ENCODE measurements at regions not wholly inside any gene's neighbourhood (a gene's known extent, or its start where the extent isn't known, plus 50 kb on each side); places are given as distances from the start of the nearest gene placed in this dataset.

DNA sequence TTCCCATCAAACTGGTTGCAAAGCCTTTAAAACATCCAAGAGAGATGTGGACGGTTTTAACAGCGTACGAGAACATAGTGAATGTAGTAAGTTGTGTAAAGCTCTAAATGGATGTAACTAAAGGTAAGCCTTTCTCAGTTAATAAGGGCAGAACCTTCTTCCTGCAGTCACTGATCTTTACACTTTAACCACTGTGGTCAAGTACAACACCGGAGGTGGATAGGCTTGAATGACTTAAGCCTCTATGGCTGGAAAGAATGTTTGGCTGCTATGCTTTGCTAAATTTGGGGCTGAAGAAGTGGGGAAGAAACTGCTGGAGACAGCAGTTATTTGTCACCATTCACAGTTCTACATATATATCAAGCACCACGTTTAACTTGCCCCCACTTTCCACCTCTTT, 285.1 kb upstream of the FMR1 start:
- Histone ChIP-seq H3K79me2 (ENCODE audit: insufficient read depth, low read depth, low read length) (no peaks in the 10 kb centered on the region), H3K4me2 (ENCODE audit: low read length) (no peak overlapping the region), H4K20me1 (ENCODE audit: insufficient read depth, low read length) (no peaks in the 10 kb centered on the region), H3K9me2 (ENCODE audit: insufficient read depth, low read length) (no peaks in the 10 kb centered on the region), H3K36me3 (ENCODE audit: insufficient read depth, low read length) (no peaks in the 10 kb centered on the region), H3K27ac (ENCODE audit: low read depth, low read length, poor library complexity, severe bottlenecking) (no peak overlapping the region), H3K4me1 (ENCODE audit: insufficient read depth, low read length, poor library complexity, severe bottlenecking) (no peaks in the 10 kb centered on the region), H2AFZ (ENCODE audit: low read length) (no peak overlapping the region), H3K4me3 (ENCODE audit: low read depth, low read length, poor library complexity, severe bottlenecking) (no peak overlapping the region), H3K9me3 (ENCODE audit: low read length) (no peaks in the 10 kb centered on the region)
- DNase-seq (ENCODE audit: low spot score): no peak
- POLR2A ChIA-PET: no interaction called here
- CTCF ChIA-PET (ENCODE audit: unreplicated experiment): no interaction called here
- TF ChIP-seq, protein P1, sequence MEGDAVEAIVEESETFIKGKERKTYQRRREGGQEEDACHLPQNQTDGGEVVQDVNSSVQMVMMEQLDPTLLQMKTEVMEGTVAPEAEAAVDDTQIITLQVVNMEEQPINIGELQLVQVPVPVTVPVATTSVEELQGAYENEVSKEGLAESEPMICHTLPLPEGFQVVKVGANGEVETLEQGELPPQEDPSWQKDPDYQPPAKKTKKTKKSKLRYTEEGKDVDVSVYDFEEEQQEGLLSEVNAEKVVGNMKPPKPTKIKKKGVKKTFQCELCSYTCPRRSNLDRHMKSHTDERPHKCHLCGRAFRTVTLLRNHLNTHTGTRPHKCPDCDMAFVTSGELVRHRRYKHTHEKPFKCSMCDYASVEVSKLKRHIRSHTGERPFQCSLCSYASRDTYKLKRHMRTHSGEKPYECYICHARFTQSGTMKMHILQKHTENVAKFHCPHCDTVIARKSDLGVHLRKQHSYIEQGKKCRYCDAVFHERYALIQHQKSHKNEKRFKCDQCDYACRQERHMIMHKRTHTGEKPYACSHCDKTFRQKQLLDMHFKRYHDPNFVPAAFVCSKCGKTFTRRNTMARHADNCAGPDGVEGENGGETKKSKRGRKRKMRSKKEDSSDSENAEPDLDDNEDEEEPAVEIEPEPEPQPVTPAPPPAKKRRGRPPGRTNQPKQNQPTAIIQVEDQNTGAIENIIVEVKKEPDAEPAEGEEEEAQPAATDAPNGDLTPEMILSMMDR (conservative IDR thresholded peaks at IDR 0.05; ENCODE audit: low read length): no peak
- TF ChIP-seq EZH2phosphoT487 (IDR thresholded peaks at IDR 0.05; ENCODE audit: borderline replicate concordance, low read depth, low read length): no peak
- BruUV-seq (replicated peaks): no TSS peak
- intact Hi-C loops (cut with micrococcal nuclease; ENCODE audit: unreplicated experiment): no loop called here

DNA sequence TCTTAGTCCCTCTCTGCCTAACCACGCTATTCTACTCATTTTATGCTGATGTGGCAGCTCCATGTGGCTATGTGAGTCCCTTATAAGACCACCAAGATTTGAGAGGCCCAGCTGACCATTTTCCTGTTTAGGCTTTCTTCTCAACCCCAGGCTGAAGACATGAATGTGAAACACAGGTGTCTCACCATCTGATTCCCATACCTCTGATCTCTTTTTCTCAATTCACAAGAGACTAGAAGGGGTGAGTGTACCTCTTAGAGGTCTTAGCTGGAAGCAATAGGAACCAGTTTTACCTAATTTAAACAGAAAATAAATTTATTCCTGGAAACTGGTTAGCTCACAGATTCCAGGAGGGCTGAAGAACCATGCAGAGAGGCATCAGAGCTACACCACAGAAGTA, 276.5 kb upstream of the FMR1 start:
- BruUV-seq (replicated peaks): no TSS peak
- POLR2A ChIA-PET: no interaction called here
- H3K4me2 ChIP-seq (ENCODE audit: low read length): no peak overlapping the region
- no peak overlapping the region for H2AFZ ChIP-seq (ENCODE audit: low read length)
- no peak for DNase-seq (ENCODE audit: low spot score)
- no peaks in the 10 kb centered on the region for H3K36me3 ChIP-seq (ENCODE audit: insufficient read depth, low read length)
- H3K4me3 ChIP-seq (ENCODE audit: low read depth, low read length, poor library complexity, severe bottlenecking): no peak overlapping the region
- no peak overlapping the region for H3K27ac ChIP-seq (ENCODE audit: low read depth, low read length, poor library complexity, severe bottlenecking)
- TF ChIP-seq, protein P1 (conservative IDR thresholded peaks at IDR 0.05; ENCODE audit: low read length): no peak
- no peak for TF ChIP-seq EZH2phosphoT487 (IDR thresholded peaks at IDR 0.05; ENCODE audit: borderline replicate concordance, low read depth, low read length)
- no peaks in the 10 kb centered on the region for H3K4me1 ChIP-seq (ENCODE audit: insufficient read depth, low read length, poor library complexity, severe bottlenecking)
- H3K9me2 ChIP-seq (ENCODE audit: insufficient read depth, low read length): no peaks in the 10 kb centered on the region
- CTCF ChIA-PET (ENCODE audit: unreplicated experiment): no interaction called here
- no peaks in the 10 kb centered on the region for H3K79me2 ChIP-seq (ENCODE audit: insufficient read depth, low read depth, low read length)
- H4K20me1 ChIP-seq (ENCODE audit: insufficient read depth, low read length): no peaks in the 10 kb centered on the region
- no peaks in the 10 kb centered on the region for H3K9me3 ChIP-seq (ENCODE audit: low read length)
- intact Hi-C loops (cut with micrococcal nuclease; ENCODE audit: unreplicated experiment): no loop called here

DNA sequence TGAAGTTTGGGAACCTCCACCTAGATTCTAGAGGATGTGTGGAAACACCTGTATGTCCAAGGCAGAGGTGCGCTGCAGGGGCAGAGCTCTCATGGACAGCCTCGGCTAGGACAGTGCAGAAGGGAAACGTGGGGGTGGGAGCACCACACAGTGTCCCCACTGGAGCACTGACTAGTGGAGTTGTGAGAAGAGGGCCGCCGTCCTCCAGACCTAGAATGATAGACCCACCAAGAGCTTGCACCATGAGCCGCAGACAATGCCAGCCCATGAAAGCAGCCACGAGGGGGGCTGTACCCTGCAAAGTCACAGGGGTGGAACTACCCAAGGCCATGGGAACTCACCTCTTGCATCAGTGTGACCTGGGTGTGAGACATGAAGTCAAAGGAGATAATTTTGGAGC, 274.5 kb upstream of the FMR1 start:
- Histone ChIP-seq H3K4me3 (ENCODE audit: low read depth, low read length, poor library complexity, severe bottlenecking) (no peak overlapping the region), H3K9me3 (ENCODE audit: low read length) (no peaks in the 10 kb centered on the region), H2AFZ (ENCODE audit: low read length) (no peak overlapping the region), H3K4me1 (ENCODE audit: insufficient read depth, low read length, poor library complexity, severe bottlenecking) (no peaks in the 10 kb centered on the region), H3K79me2 (ENCODE audit: insufficient read depth, low read depth, low read length) (no peaks in the 10 kb centered on the region), H4K20me1 (ENCODE audit: insufficient read depth, low read length) (no peaks in the 10 kb centered on the region), H3K36me3 (ENCODE audit: insufficient read depth, low read length) (no peaks in the 10 kb centered on the region), H3K4me2 (ENCODE audit: low read length) (no peak overlapping the region), H3K9me2 (ENCODE audit: insufficient read depth, low read length) (no peaks in the 10 kb centered on the region), H3K27ac (ENCODE audit: low read depth, low read length, poor library complexity, severe bottlenecking) (no peak overlapping the region)
- ChIA-PET POLR2A (no interaction called here), CTCF (ENCODE audit: unreplicated experiment) (no interaction called here)
- no peak for TF ChIP-seq EZH2phosphoT487 (IDR thresholded peaks at IDR 0.05; ENCODE audit: borderline replicate concordance, low read depth, low read length)
- TF ChIP-seq, protein P1 (conservative IDR thresholded peaks at IDR 0.05; ENCODE audit: low read length): no peak
- intact Hi-C loops (cut with micrococcal nuclease; ENCODE audit: unreplicated experiment): no loop called here
- no peak for DNase-seq (ENCODE audit: low spot score)
- BruUV-seq (replicated peaks): no TSS peak
